DOHH2 (cell line): ENCODE measurements at regions not wholly inside any gene's neighbourhood (a gene's known extent, or its start where the extent isn't known, plus 50 kb on each side); places are given as distances from the start of the nearest gene placed in this dataset.
"Not testable (repeated sequence)": the region's sequence is repeated elsewhere in the genome, so short reads cannot be mapped to it uniquely, and the experiment has no call there.

Experiments used
- CTCF ChIP-seq: fragments of 200-600 bp; sonication (generic); IDR thresholded peaks from one replicate; pipeline ENCODE4 v1.5.1; 2014; ENCODE audit warnings: antibody characterized with exemption, mild to moderate bottlenecking, low read depth, low read length; ENCODE audit not compliant: poor library complexity, severe bottlenecking
- EZH2phosphoT487 ChIP-seq: fragments of 200-600 bp; sonication (generic); IDR thresholded peaks from 2 replicates; pipeline ENCODE4 v1.6.1; 2017; ENCODE audit warnings: borderline replicate concordance, mild to moderate bottlenecking, antibody characterized with exemption, low read length, moderate library complexity, mixed read lengths

GRCh38 chr12:131341608-131342007 lies 369.3 kb upstream of the SFSWAP start:
- not testable (repeated sequence) for TF ChIP-seq CTCF, EZH2phosphoT487
